ENCODE measurements at regions not wholly inside any gene's neighbourhood (a gene's known extent, or its start where the extent isn't known, plus 50 kb on each side); places are given as distances from the start of the nearest gene placed in this dataset.

DNA sequence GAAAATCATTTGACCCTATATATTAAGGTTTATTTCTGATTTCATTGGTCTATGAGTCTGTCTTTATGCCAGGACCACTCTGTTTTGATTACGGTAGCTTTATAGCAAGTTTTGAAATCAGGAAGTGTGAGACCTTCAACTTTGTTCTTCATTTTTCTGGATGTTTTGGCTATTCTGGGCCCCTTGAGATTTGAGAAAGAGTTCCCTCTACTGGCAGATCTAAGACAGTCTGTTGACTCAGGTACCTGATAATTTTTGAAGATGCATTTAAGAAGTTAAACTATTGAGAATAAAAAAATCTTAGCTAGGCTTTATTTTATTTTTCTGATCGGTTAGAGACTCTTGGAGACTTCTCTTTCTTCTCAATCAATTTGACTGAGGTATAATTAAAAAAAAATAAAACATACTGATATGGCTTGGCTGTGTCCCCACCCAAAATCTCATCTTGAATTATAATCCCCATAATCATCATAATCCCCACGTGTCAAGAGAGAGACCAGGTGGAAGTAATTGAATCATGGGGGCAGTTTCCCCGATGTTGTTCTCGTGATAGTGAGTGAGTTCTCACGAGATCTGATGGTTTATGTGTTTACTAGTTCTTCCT is 209.2 kb downstream of the SNX10 start:
- TF ChIP-seq POLR2A (IDR thresholded peaks at IDR 0.05; ENCODE audit: borderline replicate concordance, extremely low read depth, insufficient read depth, insufficient read length), result no peak
- TF ChIP-seq, protein P1, sequence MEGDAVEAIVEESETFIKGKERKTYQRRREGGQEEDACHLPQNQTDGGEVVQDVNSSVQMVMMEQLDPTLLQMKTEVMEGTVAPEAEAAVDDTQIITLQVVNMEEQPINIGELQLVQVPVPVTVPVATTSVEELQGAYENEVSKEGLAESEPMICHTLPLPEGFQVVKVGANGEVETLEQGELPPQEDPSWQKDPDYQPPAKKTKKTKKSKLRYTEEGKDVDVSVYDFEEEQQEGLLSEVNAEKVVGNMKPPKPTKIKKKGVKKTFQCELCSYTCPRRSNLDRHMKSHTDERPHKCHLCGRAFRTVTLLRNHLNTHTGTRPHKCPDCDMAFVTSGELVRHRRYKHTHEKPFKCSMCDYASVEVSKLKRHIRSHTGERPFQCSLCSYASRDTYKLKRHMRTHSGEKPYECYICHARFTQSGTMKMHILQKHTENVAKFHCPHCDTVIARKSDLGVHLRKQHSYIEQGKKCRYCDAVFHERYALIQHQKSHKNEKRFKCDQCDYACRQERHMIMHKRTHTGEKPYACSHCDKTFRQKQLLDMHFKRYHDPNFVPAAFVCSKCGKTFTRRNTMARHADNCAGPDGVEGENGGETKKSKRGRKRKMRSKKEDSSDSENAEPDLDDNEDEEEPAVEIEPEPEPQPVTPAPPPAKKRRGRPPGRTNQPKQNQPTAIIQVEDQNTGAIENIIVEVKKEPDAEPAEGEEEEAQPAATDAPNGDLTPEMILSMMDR (IDR thresholded peaks at IDR 0.05 in 2 of 3, conservative IDR thresholded peaks at IDR 0.05 in 1 of 3; ENCODE audit: borderline replicate concordance in 1 of 3, insufficient read depth in 1 of 3, low read depth in 2 of 3, low read length in 2 of 3), result peak; percentile 58 to 67 (median 67); a peak in 5 of 6 replicates
- no peak for TF ChIP-seq TCF7L2 (IDR thresholded peaks at IDR 0.05; ENCODE audit: borderline replicate concordance, extremely low read depth, insufficient read depth, insufficient read length)
- TF ChIP-seq, protein P2, sequence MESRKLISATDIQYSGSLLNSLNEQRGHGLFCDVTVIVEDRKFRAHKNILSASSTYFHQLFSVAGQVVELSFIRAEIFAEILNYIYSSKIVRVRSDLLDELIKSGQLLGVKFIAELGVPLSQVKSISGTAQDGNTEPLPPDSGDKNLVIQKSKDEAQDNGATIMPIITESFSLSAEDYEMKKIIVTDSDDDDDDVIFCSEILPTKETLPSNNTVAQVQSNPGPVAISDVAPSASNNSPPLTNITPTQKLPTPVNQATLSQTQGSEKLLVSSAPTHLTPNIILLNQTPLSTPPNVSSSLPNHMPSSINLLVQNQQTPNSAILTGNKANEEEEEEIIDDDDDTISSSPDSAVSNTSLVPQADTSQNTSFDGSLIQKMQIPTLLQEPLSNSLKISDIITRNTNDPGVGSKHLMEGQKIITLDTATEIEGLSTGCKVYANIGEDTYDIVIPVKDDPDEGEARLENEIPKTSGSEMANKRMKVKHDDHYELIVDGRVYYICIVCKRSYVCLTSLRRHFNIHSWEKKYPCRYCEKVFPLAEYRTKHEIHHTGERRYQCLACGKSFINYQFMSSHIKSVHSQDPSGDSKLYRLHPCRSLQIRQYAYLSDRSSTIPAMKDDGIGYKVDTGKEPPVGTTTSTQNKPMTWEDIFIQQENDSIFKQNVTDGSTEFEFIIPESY (IDR thresholded peaks at IDR 0.05; ENCODE audit: extremely low read depth, insufficient replicate concordance, low read length), result no peak
